A549 (cell line): ENCODE measurements at regions not wholly inside any gene's neighbourhood (a gene's known extent, or its start where the extent isn't known, plus 50 kb on each side); places are given as distances from the start of the nearest gene placed in this dataset.

Experiments
- BHLHE40 ChIP-seq: IDR thresholded peaks from 2 replicates; pipeline ENCODE4 v1.6.1; 2012; ENCODE audit warnings: low read depth, low read length, inconsistent platforms
- CHD2 ChIP-seq: fragments of 150-350 bp; IDR thresholded peaks from 2 replicates; pipeline ENCODE4 v1.6.1; 2014; ENCODE audit warnings: low read length; ENCODE audit not compliant: partially characterized antibody
- JUNB ChIP-seq: fragments of >200 bp; sonication (Bioruptor Twin); formaldehyde crosslinking; IDR thresholded peaks from 2 replicates; pipeline ENCODE4 v1.6.1; 2016
- MAFK ChIP-seq: fragments of 450-650 bp; IDR thresholded peaks from 2 replicates; pipeline ENCODE4 v1.6.1; 2014; ENCODE audit not compliant: partially characterized antibody
- POLR2A ChIP-seq: IDR thresholded peaks from 2 replicates; pipeline ENCODE4 v1.6.1; 2012; ENCODE audit warnings: mild to moderate bottlenecking, low read length
- TF ChIP-seq, protein P1 (sequence below): fragments of >200 bp; sonication (Bioruptor Twin); formaldehyde crosslinking; IDR thresholded peaks from 3 replicates; pipeline ENCODE4 v1.5.1; 2016
- TF ChIP-seq, protein P2 (sequence below): IDR thresholded peaks from 2 replicates; pipeline ENCODE4 v1.6.1; 2012
- TF ChIP-seq, protein P3 (sequence below): fragments of >200 bp; sonication (Bioruptor Twin); formaldehyde crosslinking; IDR thresholded peaks from 3 replicates; pipeline ENCODE4 v1.6.1; 2016

- TF ChIP-seq BHLHE40 (no peak), CHD2 (no peak), POLR2A (no peak), MAFK (no peak), JUNB (no peak)
- TF ChIP-seq, protein P1, sequence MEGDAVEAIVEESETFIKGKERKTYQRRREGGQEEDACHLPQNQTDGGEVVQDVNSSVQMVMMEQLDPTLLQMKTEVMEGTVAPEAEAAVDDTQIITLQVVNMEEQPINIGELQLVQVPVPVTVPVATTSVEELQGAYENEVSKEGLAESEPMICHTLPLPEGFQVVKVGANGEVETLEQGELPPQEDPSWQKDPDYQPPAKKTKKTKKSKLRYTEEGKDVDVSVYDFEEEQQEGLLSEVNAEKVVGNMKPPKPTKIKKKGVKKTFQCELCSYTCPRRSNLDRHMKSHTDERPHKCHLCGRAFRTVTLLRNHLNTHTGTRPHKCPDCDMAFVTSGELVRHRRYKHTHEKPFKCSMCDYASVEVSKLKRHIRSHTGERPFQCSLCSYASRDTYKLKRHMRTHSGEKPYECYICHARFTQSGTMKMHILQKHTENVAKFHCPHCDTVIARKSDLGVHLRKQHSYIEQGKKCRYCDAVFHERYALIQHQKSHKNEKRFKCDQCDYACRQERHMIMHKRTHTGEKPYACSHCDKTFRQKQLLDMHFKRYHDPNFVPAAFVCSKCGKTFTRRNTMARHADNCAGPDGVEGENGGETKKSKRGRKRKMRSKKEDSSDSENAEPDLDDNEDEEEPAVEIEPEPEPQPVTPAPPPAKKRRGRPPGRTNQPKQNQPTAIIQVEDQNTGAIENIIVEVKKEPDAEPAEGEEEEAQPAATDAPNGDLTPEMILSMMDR = no peak
- TF ChIP-seq, protein P2, sequence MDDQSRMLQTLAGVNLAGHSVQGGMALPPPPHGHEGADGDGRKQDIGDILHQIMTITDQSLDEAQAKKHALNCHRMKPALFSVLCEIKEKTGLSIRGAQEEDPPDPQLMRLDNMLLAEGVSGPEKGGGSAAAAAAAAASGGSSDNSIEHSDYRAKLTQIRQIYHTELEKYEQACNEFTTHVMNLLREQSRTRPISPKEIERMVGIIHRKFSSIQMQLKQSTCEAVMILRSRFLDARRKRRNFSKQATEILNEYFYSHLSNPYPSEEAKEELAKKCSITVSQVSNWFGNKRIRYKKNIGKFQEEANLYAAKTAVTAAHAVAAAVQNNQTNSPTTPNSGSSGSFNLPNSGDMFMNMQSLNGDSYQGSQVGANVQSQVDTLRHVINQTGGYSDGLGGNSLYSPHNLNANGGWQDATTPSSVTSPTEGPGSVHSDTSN = no peak
- TF ChIP-seq, protein P3, sequence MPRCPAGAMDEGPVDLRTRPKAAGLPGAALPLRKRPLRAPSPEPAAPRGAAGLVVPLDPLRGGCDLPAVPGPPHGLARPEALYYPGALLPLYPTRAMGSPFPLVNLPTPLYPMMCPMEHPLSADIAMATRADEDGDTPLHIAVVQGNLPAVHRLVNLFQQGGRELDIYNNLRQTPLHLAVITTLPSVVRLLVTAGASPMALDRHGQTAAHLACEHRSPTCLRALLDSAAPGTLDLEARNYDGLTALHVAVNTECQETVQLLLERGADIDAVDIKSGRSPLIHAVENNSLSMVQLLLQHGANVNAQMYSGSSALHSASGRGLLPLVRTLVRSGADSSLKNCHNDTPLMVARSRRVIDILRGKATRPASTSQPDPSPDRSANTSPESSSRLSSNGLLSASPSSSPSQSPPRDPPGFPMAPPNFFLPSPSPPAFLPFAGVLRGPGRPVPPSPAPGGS = no peak
Measured at GRCh38 chr18:53862921-53863320, 361.5 kb downstream of the MBD2 start.
